Adrenal gland (tissue), 5 donors: ENCODE measurements at regions not wholly inside any gene's neighbourhood (a gene's known extent, or its start where the extent isn't known, plus 50 kb on each side); places are given as distances from the start of the nearest gene placed in this dataset.

ENCODE experiments used
- POLR2A ChIP-seq, 2 donors: fragments of 450-650 bp; IDR thresholded peaks; one replicate each; pipeline ENCODE4 v1.6.1; 2017; ENCODE audit warnings: antibody characterized with exemption in 2 of 2, mild to moderate bottlenecking in 2 of 2, moderate library complexity in 1 of 2
- TF ChIP-seq, protein P1 (sequence below), 6 experiments: fragments of 450-650 bp in 4 of 6; fragments of 200-600 bp in 2 of 6; sonication (generic) in 1 of 6; IDR thresholded peaks; 1 replicate in 5 of 6; 2 replicates in 1 of 6; pipeline versions ENCODE4 v1.5.1 to v1.8.0; 2016 to 2021; ENCODE audit warnings: antibody characterized with exemption in 6 of 6, mild to moderate bottlenecking in 2 of 6, moderate library complexity in 1 of 6
- donor health status: DM: no; HTN: no; CAD: no.

DNA sequence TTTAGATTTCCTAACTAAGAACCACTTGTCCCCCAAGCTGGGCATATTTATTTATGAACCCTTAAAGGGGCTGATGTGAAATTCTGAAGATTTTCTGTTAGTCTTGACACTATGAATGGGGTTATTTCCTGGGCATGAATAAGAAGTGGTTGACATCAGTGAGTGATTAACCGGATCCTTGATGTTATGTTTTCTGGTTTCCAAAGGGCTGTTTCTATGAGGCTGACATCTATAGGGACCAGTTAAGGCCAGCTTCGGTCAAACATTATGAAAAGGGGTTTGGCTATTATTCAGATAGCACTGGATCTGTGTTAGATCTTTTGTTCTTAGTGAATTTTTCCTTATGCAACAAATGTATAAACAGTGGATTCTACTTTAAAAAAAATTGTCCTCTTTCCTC is 443.7 kb upstream of the SPRED2 start:
- TF ChIP-seq, protein P1, sequence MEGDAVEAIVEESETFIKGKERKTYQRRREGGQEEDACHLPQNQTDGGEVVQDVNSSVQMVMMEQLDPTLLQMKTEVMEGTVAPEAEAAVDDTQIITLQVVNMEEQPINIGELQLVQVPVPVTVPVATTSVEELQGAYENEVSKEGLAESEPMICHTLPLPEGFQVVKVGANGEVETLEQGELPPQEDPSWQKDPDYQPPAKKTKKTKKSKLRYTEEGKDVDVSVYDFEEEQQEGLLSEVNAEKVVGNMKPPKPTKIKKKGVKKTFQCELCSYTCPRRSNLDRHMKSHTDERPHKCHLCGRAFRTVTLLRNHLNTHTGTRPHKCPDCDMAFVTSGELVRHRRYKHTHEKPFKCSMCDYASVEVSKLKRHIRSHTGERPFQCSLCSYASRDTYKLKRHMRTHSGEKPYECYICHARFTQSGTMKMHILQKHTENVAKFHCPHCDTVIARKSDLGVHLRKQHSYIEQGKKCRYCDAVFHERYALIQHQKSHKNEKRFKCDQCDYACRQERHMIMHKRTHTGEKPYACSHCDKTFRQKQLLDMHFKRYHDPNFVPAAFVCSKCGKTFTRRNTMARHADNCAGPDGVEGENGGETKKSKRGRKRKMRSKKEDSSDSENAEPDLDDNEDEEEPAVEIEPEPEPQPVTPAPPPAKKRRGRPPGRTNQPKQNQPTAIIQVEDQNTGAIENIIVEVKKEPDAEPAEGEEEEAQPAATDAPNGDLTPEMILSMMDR (IDR thresholded peaks at IDR 0.05), result no peak
- no peak for TF ChIP-seq POLR2A (IDR thresholded peaks at IDR 0.05)
